NCI-H1694 treated with DMSO at 0.1 percent for 48 hours (cell line): ENCODE measurements at regions not wholly inside any gene's neighbourhood (a gene's known extent, or its start where the extent isn't known, plus 50 kb on each side); places are given as distances from the start of the nearest gene placed in this dataset.

Experiments used
- DNase-seq: peaks from one replicate; lab custom pipeline; 2025; lab: John Stamatoyannopoulos, UW

DNA sequence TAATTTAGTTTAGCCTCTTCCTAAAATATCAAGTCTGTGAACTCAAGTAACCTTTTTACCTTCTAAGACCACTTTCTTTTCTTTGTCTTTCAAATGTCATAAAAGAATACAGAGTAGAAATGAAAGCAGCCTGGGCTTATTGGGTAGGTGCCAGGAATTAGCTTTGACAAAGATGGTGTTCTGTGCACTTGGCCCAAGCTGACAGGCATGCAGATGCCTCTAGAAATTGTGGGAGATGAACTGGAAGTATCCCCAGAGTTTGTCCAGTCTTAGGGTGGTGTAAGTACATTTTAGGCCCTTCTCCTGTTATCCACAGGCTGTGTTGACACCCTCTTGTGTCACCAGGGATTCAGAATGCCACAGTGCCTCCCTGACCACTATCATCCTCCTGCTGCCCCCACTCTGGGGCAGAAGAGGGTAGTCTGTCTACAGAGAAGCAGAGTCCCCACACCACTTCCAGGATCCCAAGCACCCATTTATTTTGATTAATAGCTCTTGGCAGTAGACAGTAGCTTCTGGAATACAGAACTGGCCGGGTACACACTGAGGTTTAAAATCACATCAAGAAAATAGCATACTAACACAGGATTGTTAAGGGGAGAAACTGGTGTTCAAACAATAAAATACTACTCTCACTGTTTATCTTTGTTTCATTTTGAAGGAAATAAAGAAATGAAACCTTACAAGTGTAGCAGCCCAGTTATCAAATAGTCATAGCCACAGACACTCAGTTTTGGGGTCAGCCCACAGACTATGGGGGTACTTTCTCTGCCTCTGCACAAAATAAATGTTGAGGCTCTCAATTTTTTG is 343.2 kb downstream of the KCNRG start:
- DNase-seq = peak; percentile 20

DNA sequence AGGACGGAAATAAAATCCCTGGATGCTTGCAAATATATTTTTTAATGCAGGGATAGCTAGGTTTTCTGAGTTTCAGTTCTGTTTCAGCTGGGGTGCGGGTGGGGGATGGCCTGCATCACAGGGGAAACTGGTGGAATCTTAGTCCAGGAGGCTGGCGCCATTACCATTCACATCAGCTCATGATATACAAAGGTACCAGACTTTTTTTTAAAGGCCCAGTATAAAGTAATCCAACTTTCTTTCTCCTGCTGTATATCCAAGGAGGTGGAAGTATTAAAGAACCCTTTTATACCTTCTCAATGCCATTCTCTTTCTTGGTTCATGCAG is 343.8 kb downstream of the KCNRG start:
- no peak for DNase-seq

DNA sequence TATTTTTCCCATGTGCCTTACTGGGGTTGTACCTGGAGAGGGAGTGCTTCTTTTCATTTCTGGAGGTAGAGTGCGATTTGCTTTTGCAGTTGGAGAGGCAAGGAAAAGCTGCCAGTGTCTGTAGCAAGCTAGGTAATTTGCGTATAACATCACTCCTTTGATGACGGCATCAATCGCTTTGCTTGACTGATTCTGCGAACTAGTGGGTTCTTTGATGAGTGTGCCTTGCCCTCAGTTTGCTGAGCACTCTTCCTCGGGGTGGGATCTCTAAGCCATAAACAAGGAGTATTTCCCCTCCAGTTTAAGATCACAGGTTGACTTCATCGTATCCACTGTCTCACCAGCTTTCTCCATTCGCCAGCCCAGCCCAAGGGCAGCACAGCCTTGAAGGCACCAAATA is 344.5 kb downstream of the KCNRG start:
- DNase-seq = no peak

GRCh38 chr13:50360637-50361036 is 345.4 kb downstream of the KCNRG start:
- DNase-seq = no peak

GRCh38 chr13:50361282-50361681 is 346.0 kb downstream of the KCNRG start:
- no peak for DNase-seq

- no peak for DNase-seq
These were observed 350.5 kb downstream of the KCNRG start for GRCh38 chr13:50365408-50366391.

DNA sequence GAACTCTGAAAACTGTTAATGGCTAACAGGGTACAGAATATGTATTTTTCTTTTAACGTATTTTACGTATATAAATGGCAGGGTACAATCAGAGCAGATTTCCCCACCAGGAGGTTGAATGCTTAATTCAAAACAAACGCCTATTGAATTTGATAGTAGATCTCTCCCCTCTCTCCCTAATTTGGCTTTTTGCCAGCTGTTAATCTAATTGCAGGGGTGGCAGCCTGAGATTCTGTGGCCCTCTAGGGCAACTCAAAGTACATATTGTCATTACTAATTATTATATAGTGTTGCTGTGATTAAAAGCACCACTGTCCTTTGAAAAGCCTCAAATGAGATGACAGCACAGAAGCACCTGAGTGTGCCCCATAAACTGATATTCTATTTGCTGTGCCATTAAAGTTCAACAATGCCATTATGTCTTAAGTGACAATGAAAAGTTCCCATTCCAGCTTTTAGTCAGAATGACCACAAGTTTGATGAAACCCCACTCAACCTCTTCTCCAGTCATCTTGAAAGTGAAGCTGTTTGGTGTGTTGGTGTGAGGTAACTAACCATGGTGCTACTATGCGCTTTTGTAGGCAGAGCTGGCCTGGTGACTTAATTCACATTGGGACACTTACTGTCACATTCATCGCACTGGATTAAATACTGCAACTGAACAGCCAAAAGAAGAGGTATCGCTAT is 351.4 kb downstream of the KCNRG start:
- DNase-seq = no peak

DNA sequence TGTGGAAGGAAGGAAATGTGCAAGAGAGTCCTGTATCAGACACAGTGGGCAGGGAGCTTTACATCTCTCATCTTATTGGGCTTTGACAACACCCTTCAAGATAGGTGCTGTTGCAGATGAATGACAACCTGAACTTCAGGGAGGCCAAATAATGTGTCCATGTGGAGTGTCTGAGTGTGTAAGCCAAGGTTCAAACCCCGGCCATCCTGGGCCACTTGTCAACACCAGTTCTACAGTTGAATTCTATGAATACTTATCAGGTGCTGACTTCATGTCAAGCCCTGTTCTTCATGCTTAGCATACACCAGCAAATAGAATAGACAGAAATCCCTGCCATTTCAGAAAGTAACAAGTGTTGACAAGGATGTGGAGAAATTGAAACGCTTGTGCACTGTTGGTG is 354.4 kb downstream of the KCNRG start:
- DNase-seq = no peak

GRCh38 chr13:50370303-50370950 is 355.2 kb downstream of the KCNRG start:
- DNase-seq = no peak

- no peak for DNase-seq
These were observed 359.3 kb downstream of the KCNRG start for GRCh38 chr13:50374517-50374916.

- no peak for DNase-seq
These were observed 360.5 kb downstream of the KCNRG start for GRCh38 chr13:50375792-50376191.

- DNase-seq = no peak
These were observed 361.8 kb downstream of the KCNRG start for GRCh38 chr13:50376895-50377575.

DNA sequence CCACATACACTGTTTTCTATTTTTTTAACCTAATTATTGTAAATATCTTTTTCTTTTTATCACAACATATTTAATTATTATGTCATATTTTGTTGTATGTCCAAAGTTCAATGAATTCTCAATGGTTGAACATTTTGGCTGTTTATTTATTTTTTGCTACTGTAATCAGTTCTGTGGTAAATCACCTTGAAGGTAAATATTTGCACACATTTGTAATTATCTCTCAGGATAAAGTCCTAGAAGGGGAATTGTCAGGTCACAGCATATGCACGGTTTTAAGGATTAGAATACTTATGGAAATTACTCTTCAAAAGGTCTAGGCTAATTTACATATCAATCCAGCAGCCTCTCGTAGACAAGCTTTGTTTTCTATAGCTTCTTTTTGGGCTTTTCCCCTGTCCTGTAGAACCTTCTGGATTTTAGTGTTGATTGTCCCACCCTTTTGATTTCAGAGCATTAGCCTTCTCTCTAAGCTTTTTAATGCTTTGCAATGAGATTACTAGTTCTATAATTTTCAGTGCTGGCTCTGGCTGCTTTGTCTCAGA is 362.6 kb downstream of the KCNRG start:
- DNase-seq = no peak

GRCh38 chr13:50378509-50379044 is 363.3 kb downstream of the KCNRG start:
- no peak for DNase-seq

GRCh38 chr13:50379584-50379983 is 364.3 kb downstream of the KCNRG start:
- DNase-seq = no peak

- DNase-seq = no peak
These were observed 365.7 kb downstream of the KCNRG start for GRCh38 chr13:50380905-50381304.

- DNase-seq = no peak
These were observed 367.3 kb downstream of the KCNRG start for GRCh38 chr13:50382511-50382910.

GRCh38 chr13:50382951-50383350 is 367.7 kb downstream of the KCNRG start:
- DNase-seq = no peak

GRCh38 chr13:50384724-50385123 is 369.5 kb downstream of the KCNRG start:
- DNase-seq = no peak

DNA sequence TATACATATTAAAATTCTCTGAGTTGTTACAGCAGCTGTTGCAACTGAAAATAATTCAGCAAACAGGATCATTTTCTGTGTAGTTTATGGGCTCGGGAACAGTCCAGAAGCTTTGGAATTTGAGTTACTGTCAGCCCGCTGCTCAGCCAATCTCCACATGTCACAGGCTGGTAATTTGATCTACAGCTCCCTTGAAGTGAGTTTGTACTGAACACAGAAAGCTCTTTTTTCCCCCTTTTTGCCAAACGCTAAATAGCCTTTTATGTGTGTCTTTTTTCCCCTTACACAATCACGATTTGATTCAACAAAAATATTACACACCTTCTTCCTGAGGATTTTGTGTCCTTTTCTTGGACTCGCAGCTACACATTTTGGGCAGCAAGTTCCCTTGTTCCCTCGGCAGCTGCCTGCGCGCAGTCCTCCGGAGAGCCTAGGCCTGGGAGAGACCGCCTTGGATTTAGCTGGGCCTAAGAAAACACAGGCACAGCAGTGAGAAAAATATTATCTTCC is 371.4 kb downstream of the KCNRG start:
- DNase-seq = peak; percentile 69
